ENCODE measurements at regions not wholly inside any gene's neighbourhood (a gene's known extent, or its start where the extent isn't known, plus 50 kb on each side); places are given as distances from the start of the nearest gene placed in this dataset.

- Histone ChIP-seq H3K9me3 (ENCODE audit: low read length) (no peaks in the 10 kb centered on the region), H3K4me3 (ENCODE audit: low read length) (no peak overlapping the region), H3K9me2 (ENCODE audit: insufficient read depth, low read length) (no peaks in the 10 kb centered on the region), H2AFZ (ENCODE audit: low read depth, low read length) (no peak overlapping the region), H3K79me2 (replicated peaks; ENCODE audit: insufficient read depth, low read length) (no peaks in the 10 kb centered on the region), H3K36me3 (ENCODE audit: insufficient read depth, low read length) (no peaks in the 10 kb centered on the region), H3K4me2 (ENCODE audit: low read length) (no peak overlapping the region), H3K27ac (ENCODE audit: low read length) (no peak overlapping the region), H3K9ac (ENCODE audit: low read length) (no peak overlapping the region), H3K27me3 (ENCODE audit: insufficient read depth, low read depth, low read length) (no peaks in the 10 kb centered on the region), H4K20me1 (ENCODE audit: insufficient read depth) (no peaks in the 10 kb centered on the region), H3F3A (ENCODE audit: insufficient read depth, low read length, poor library complexity, severe bottlenecking) (no peaks in the 10 kb centered on the region)
- no peak for TF ChIP-seq MXI1 (conservative IDR thresholded peaks at IDR 0.05; ENCODE audit: poor library complexity, severe bottlenecking)
- TF ChIP-seq SMC3 (conservative IDR thresholded peaks at IDR 0.05; ENCODE audit: poor library complexity), result no peak
- no peak for TF ChIP-seq RAD21 (conservative IDR thresholded peaks at IDR 0.05)
- TF ChIP-seq EP300 (conservative IDR thresholded peaks at IDR 0.05; ENCODE audit: poor library complexity, severe bottlenecking), result no peak
- no peak for TF ChIP-seq EZH2 (IDR thresholded peaks at IDR 0.05; ENCODE audit: borderline replicate concordance, insufficient read depth, low read length, poor library complexity, severe bottlenecking)
- TF ChIP-seq POLR2AphosphoS5 (IDR thresholded peaks at IDR 0.05), result no peak
- no peak for TF ChIP-seq CTCF (IDR thresholded peaks at IDR 0.05; ENCODE audit: poor library complexity, severe bottlenecking)
- TF ChIP-seq TAF1 (IDR thresholded peaks at IDR 0.05; ENCODE audit: low read depth), result no peak
- no peak for TF ChIP-seq REST (IDR thresholded peaks at IDR 0.05; ENCODE audit: borderline replicate concordance)
Measured at GRCh38 chr12:87758271-87758670, 270.9 kb downstream of the C12orf50 start.

- H3K79me2 ChIP-seq (replicated peaks; ENCODE audit: insufficient read depth, low read length), result no peaks in the 10 kb centered on the region
- no peak for TF ChIP-seq REST (IDR thresholded peaks at IDR 0.05; ENCODE audit: borderline replicate concordance)
- no peak for TF ChIP-seq CTCF (IDR thresholded peaks at IDR 0.05; ENCODE audit: poor library complexity, severe bottlenecking)
- TF ChIP-seq SMC3 (conservative IDR thresholded peaks at IDR 0.05; ENCODE audit: poor library complexity), result no peak
- no peak for TF ChIP-seq POLR2AphosphoS5 (IDR thresholded peaks at IDR 0.05)
- TF ChIP-seq EZH2 (IDR thresholded peaks at IDR 0.05; ENCODE audit: borderline replicate concordance, insufficient read depth, low read length, poor library complexity, severe bottlenecking), result no peak
- TF ChIP-seq MXI1 (conservative IDR thresholded peaks at IDR 0.05; ENCODE audit: poor library complexity, severe bottlenecking), result no peak
- H3K4me2 ChIP-seq (ENCODE audit: low read length), result no peak overlapping the region
- H3K36me3 ChIP-seq (ENCODE audit: insufficient read depth, low read length), result no peaks in the 10 kb centered on the region
- no peaks in the 10 kb centered on the region for H3K9me3 ChIP-seq (ENCODE audit: low read length)
- no peak overlapping the region for H3K27ac ChIP-seq (ENCODE audit: low read length)
- H2AFZ ChIP-seq (ENCODE audit: low read depth, low read length), result no peak overlapping the region
- H4K20me1 ChIP-seq (ENCODE audit: insufficient read depth), result no peaks in the 10 kb centered on the region
- H3K4me3 ChIP-seq (ENCODE audit: low read length), result no peak overlapping the region
- no peaks in the 10 kb centered on the region for H3K9me2 ChIP-seq (ENCODE audit: insufficient read depth, low read length)
- H3K9ac ChIP-seq (ENCODE audit: low read length), result no peak overlapping the region
- no peaks in the 10 kb centered on the region for H3K27me3 ChIP-seq (ENCODE audit: insufficient read depth, low read depth, low read length)
- no peaks in the 10 kb centered on the region for H3F3A ChIP-seq (ENCODE audit: insufficient read depth, low read length, poor library complexity, severe bottlenecking)
Measured at GRCh38 chr12:87756721-87757120, 272.5 kb downstream of the C12orf50 start.

Measured in neural cell (in vitro differentiated cells).